HG03095 (cell line): ENCODE measurements at regions not wholly inside any gene's neighbourhood (a gene's known extent, or its start where the extent isn't known, plus 50 kb on each side); places are given as distances from the start of the nearest gene placed in this dataset.
"Not testable (repeated sequence)": the region's sequence is repeated elsewhere in the genome, so short reads cannot be mapped to it uniquely, and the experiment has no call there.

ENCODE experiments used
- ATAC-seq: cut with Tn5 transposase; IDR thresholded peaks from one replicate; pipeline ENCODE4 v1.9.1; 2021; ENCODE audit warnings: moderate library complexity; ENCODE audit not compliant: unreplicated experiment

- no peak for ATAC-seq
Measured at GRCh38 chr11:33434294-33434693, 177.1 kb downstream of the HIPK3 start.

GRCh38 chr11:33428435-33428834 is 171.3 kb downstream of the HIPK3 start:
- ATAC-seq: not testable (repeated sequence)

GRCh38 chr11:33420959-33421566 is 163.9 kb downstream of the HIPK3 start:
- ATAC-seq: no peak

- no peak for ATAC-seq
Measured at GRCh38 chr11:33419924-33420323, 162.7 kb downstream of the HIPK3 start.

- ATAC-seq: no peak
Measured at GRCh38 chr11:33417121-33417520, 159.9 kb downstream of the HIPK3 start.

GRCh38 chr11:33413301-33413700 is 156.1 kb downstream of the HIPK3 start:
- ATAC-seq: no peak

- ATAC-seq: no peak
Measured at GRCh38 chr11:33412241-33412640, 155.1 kb downstream of the HIPK3 start.

- ATAC-seq: no peak
Measured at GRCh38 chr11:33411751-33412150, 154.6 kb downstream of the HIPK3 start.

- ATAC-seq: no peak
Measured at GRCh38 chr11:33410086-33410765, 153.0 kb downstream of the HIPK3 start.
